ENCODE measurements at regions not wholly inside any gene's neighbourhood (a gene's known extent, or its start where the extent isn't known, plus 50 kb on each side); places are given as distances from the start of the nearest gene placed in this dataset.

GRCh38 chr12:126282691-126283090, 1217.5 kb downstream of the AACS start:
- Histone ChIP-seq H4K20me1 (ENCODE audit: control insufficient read depth, insufficient read depth, low read length, poor library complexity, severe bottlenecking) (no peaks in the 10 kb centered on the region), H3K79me2 (ENCODE audit: control insufficient read depth, insufficient read depth, low read length) (no peaks in the 10 kb centered on the region), H3K9me3 (ENCODE audit: control extremely low read depth in 1 of 3, control insufficient read depth in 2 of 3, insufficient read depth in 1 of 3, low read length in 2 of 3) (peaks cover 0 to 4% (median 0%) of the 10 kb centered on the region in 3 donors), H3K4me1 (ENCODE audit: control insufficient read depth in 2 of 2, insufficient read depth in 2 of 2, low read length in 2 of 2) (no peaks in the 10 kb centered on the region), H3K9ac (ENCODE audit: low read length) (no peak overlapping the region), H3K4me2 (replicated peaks; ENCODE audit: low read depth, low read length, poor library complexity, severe bottlenecking) (no peak overlapping the region), H3K4me3 (ENCODE audit: control extremely low read depth in 1 of 5, extremely low read depth in 1 of 5, insufficient read depth in 1 of 5, low read depth in 2 of 5, low read length in 4 of 5) (no peak overlapping the region), H3K27ac (ENCODE audit: low read length in 2 of 2) (no peak overlapping the region), H2AFZ (ENCODE audit: insufficient read depth, low read depth, low read length, poor library complexity, severe bottlenecking) (no peak overlapping the region), H3K27me3 (replicated peaks in 1 of 4; ENCODE audit: control extremely low read depth in 1 of 4, control insufficient read depth in 3 of 4, insufficient read depth in 4 of 4, low read length in 3 of 4) (no peaks in the 10 kb centered on the region), H3K36me3 (replicated peaks in 1 of 2; ENCODE audit: control extremely low read depth in 1 of 2, control insufficient read depth in 1 of 2, extremely low read depth in 1 of 2, insufficient read depth in 2 of 2, low read length in 1 of 2) (no peaks in the 10 kb centered on the region)
- ATAC-seq (ENCODE audit: low read depth) (no peak), DNase-seq (no peak)
- no peaks in the 10 kb centered on the region for H3K4me1 Mint-ChIP-seq
- H3K27ac Mint-ChIP-seq, result no peak overlapping the region
- intact Hi-C loops (cut with micrococcal nuclease), result no loop called here
- ChIA-PET POLR2A (no interaction called here), CTCF (no interaction called here)
- 79% methylated on average over 3 of the region's 4 CpGs for WGBS (ENCODE audit: insufficient coverage)
- no peak for TF ChIP-seq EZH2 (IDR thresholded peaks at IDR 0.05; ENCODE audit: borderline replicate concordance, insufficient read depth, low read depth, low read length, poor library complexity, severe bottlenecking)
- TF ChIP-seq, protein P1, sequence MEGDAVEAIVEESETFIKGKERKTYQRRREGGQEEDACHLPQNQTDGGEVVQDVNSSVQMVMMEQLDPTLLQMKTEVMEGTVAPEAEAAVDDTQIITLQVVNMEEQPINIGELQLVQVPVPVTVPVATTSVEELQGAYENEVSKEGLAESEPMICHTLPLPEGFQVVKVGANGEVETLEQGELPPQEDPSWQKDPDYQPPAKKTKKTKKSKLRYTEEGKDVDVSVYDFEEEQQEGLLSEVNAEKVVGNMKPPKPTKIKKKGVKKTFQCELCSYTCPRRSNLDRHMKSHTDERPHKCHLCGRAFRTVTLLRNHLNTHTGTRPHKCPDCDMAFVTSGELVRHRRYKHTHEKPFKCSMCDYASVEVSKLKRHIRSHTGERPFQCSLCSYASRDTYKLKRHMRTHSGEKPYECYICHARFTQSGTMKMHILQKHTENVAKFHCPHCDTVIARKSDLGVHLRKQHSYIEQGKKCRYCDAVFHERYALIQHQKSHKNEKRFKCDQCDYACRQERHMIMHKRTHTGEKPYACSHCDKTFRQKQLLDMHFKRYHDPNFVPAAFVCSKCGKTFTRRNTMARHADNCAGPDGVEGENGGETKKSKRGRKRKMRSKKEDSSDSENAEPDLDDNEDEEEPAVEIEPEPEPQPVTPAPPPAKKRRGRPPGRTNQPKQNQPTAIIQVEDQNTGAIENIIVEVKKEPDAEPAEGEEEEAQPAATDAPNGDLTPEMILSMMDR (IDR thresholded peaks at IDR 0.05), result no peak
- peaks cover 2% of the 10 kb centered on the region for H3K9me3 Mint-ChIP-seq (ENCODE audit: insufficient read depth)
- H3K27me3 Mint-ChIP-seq, result no peaks in the 10 kb centered on the region
- H3K4me3 Mint-ChIP-seq, result no peak overlapping the region

DNA sequence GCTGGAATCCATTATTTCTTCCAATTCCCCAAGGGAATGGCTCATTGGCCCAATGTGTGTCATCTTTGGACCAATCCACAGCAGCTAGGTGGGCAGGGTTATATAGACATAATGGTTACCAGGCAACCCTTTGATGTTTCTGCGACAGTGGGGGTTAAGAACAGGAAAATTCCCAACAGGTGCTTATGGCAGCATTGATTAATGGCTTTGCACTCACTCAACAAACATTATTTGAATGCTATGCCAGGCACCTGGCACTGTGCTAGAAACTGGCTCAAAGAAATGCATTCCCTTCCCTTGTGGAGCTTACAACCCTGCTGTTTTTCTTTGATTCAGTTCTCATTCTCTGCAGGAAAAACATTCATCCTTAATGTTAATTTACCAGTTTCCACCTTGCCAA, 1221.0 kb downstream of the AACS start:
- Histone ChIP-seq H2AFZ (ENCODE audit: insufficient read depth, low read depth, low read length, poor library complexity, severe bottlenecking) (no peak overlapping the region), H3K36me3 (replicated peaks in 1 of 2; ENCODE audit: control extremely low read depth in 1 of 2, control insufficient read depth in 1 of 2, extremely low read depth in 1 of 2, insufficient read depth in 2 of 2, low read length in 1 of 2) (no peaks in the 10 kb centered on the region), H4K20me1 (ENCODE audit: control insufficient read depth, insufficient read depth, low read length, poor library complexity, severe bottlenecking) (no peaks in the 10 kb centered on the region), H3K4me3 (ENCODE audit: control extremely low read depth in 1 of 5, extremely low read depth in 1 of 5, insufficient read depth in 1 of 5, low read depth in 2 of 5, low read length in 4 of 5) (no peak overlapping the region), H3K9me3 (ENCODE audit: control extremely low read depth in 1 of 3, control insufficient read depth in 2 of 3, insufficient read depth in 1 of 3, low read length in 2 of 3) (no peaks in the 10 kb centered on the region), H3K27ac (ENCODE audit: low read length in 2 of 2) (no peak overlapping the region), H3K79me2 (ENCODE audit: control insufficient read depth, insufficient read depth, low read length) (no peaks in the 10 kb centered on the region), H3K4me2 (replicated peaks; ENCODE audit: low read depth, low read length, poor library complexity, severe bottlenecking) (no peak overlapping the region), H3K27me3 (replicated peaks in 1 of 4; ENCODE audit: control extremely low read depth in 1 of 4, control insufficient read depth in 3 of 4, insufficient read depth in 4 of 4, low read length in 3 of 4) (no peaks in the 10 kb centered on the region), H3K4me1 (ENCODE audit: control insufficient read depth in 2 of 2, insufficient read depth in 2 of 2, low read length in 2 of 2) (no peaks in the 10 kb centered on the region), H3K9ac (ENCODE audit: low read length) (no peak overlapping the region)
- ATAC-seq (ENCODE audit: low read depth) (no peak), DNase-seq (no peak)
- WGBS (ENCODE audit: insufficient coverage), result no CpG with 5 or more reads among the region's 1 CpG
- no peak for TF ChIP-seq EZH2 (IDR thresholded peaks at IDR 0.05; ENCODE audit: borderline replicate concordance, insufficient read depth, low read depth, low read length, poor library complexity, severe bottlenecking)
- TF ChIP-seq, protein P1 (IDR thresholded peaks at IDR 0.05), result no peak
- peaks cover 5% of the 10 kb centered on the region for H3K9me3 Mint-ChIP-seq (ENCODE audit: insufficient read depth)
- ChIA-PET CTCF (no interaction called here), POLR2A (no interaction called here)
- H3K27ac Mint-ChIP-seq, result no peak overlapping the region
- no peaks in the 10 kb centered on the region for H3K4me1 Mint-ChIP-seq
- H3K27me3 Mint-ChIP-seq, result no peaks in the 10 kb centered on the region
- intact Hi-C loops (cut with micrococcal nuclease), result no loop called here
- H3K4me3 Mint-ChIP-seq, result no peak overlapping the region

Measured in B cell (primary cell).